ENCODE measurements at regions not wholly inside any gene's neighbourhood (a gene's known extent, or its start where the extent isn't known, plus 50 kb on each side); places are given as distances from the start of the nearest gene placed in this dataset.

GRCh38 chr10:94103192-94103591, 109.5 kb downstream of the PLCE1 start:
- H3K9me2 ChIP-seq (replicated peaks; ENCODE audit: insufficient read depth, low read length) = no peaks in the 10 kb centered on the region
- no peaks in the 10 kb centered on the region for H3K9me3 ChIP-seq (ENCODE audit: insufficient read depth, low read length)
- no peak overlapping the region for H3K27ac ChIP-seq (ENCODE audit: low read depth, low read length)
- H3K9ac ChIP-seq (ENCODE audit: low read length) = no peak overlapping the region
- H3K4me2 ChIP-seq (ENCODE audit: low read depth, low read length, poor library complexity, severe bottlenecking) = no peak overlapping the region
- no peaks in the 10 kb centered on the region for H3K27me3 ChIP-seq (ENCODE audit: low read length)
- H3K36me3 ChIP-seq (ENCODE audit: low read length) = no peaks in the 10 kb centered on the region
- H3K79me2 ChIP-seq (ENCODE audit: insufficient read depth, low read length) = no peaks in the 10 kb centered on the region
- TF ChIP-seq EZH2phosphoT487 (conservative IDR thresholded peaks at IDR 0.05; ENCODE audit: low read length) = no peak
- TF ChIP-seq, protein P1, sequence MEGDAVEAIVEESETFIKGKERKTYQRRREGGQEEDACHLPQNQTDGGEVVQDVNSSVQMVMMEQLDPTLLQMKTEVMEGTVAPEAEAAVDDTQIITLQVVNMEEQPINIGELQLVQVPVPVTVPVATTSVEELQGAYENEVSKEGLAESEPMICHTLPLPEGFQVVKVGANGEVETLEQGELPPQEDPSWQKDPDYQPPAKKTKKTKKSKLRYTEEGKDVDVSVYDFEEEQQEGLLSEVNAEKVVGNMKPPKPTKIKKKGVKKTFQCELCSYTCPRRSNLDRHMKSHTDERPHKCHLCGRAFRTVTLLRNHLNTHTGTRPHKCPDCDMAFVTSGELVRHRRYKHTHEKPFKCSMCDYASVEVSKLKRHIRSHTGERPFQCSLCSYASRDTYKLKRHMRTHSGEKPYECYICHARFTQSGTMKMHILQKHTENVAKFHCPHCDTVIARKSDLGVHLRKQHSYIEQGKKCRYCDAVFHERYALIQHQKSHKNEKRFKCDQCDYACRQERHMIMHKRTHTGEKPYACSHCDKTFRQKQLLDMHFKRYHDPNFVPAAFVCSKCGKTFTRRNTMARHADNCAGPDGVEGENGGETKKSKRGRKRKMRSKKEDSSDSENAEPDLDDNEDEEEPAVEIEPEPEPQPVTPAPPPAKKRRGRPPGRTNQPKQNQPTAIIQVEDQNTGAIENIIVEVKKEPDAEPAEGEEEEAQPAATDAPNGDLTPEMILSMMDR (IDR thresholded peaks at IDR 0.05; ENCODE audit: insufficient read depth, low read length, poor library complexity, severe bottlenecking) = no peak
- H3K4me3 ChIP-seq (ENCODE audit: insufficient read depth, low read length, poor library complexity, severe bottlenecking) = no peak overlapping the region
- no peak overlapping the region for H2AFZ ChIP-seq (ENCODE audit: low read depth, low read length, severe bottlenecking)
- no peaks in the 10 kb centered on the region for H4K20me1 ChIP-seq (ENCODE audit: low read depth, low read length)
- no peaks in the 10 kb centered on the region for H3F3A ChIP-seq (ENCODE audit: insufficient read depth)

DNA sequence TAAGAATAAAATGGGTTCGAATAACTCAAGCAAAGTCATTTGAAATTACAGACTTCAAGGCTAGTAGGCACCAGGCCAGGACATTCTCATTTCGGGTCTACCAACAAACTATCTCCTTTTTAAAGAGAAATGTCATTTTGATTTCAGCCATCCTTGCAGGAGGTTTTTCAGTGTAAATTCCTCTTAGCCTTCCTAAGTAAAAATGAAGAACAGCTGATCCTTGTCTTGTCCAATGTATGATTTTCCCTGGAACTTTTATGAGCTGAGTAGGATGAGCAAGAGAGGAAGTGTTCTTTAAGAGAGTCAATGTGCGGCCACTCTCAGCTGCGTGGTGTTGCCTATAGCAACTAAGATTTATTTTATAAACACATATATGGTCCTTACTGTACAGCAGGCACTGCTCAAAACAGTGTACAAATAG, 110.1 kb downstream of the PLCE1 start:
- TF ChIP-seq, protein P1 (IDR thresholded peaks at IDR 0.05; ENCODE audit: insufficient read depth, low read length, poor library complexity, severe bottlenecking) = no peak
- TF ChIP-seq EZH2phosphoT487 (conservative IDR thresholded peaks at IDR 0.05; ENCODE audit: low read length) = no peak
- Histone ChIP-seq H4K20me1 (ENCODE audit: low read depth, low read length) (no peaks in the 10 kb centered on the region), H3F3A (ENCODE audit: insufficient read depth) (no peaks in the 10 kb centered on the region), H3K9me3 (ENCODE audit: insufficient read depth, low read length) (no peaks in the 10 kb centered on the region), H3K36me3 (ENCODE audit: low read length) (no peaks in the 10 kb centered on the region), H3K79me2 (ENCODE audit: insufficient read depth, low read length) (no peaks in the 10 kb centered on the region), H3K4me2 (ENCODE audit: low read depth, low read length, poor library complexity, severe bottlenecking) (no peak overlapping the region), H3K9me2 (replicated peaks; ENCODE audit: insufficient read depth, low read length) (no peaks in the 10 kb centered on the region), H3K27ac (ENCODE audit: low read depth, low read length) (no peak overlapping the region), H3K9ac (ENCODE audit: low read length) (no peak overlapping the region), H2AFZ (ENCODE audit: low read depth, low read length, severe bottlenecking) (no peak overlapping the region), H3K27me3 (ENCODE audit: low read length) (no peaks in the 10 kb centered on the region), H3K4me3 (ENCODE audit: insufficient read depth, low read length, poor library complexity, severe bottlenecking) (no peak overlapping the region)

DNA sequence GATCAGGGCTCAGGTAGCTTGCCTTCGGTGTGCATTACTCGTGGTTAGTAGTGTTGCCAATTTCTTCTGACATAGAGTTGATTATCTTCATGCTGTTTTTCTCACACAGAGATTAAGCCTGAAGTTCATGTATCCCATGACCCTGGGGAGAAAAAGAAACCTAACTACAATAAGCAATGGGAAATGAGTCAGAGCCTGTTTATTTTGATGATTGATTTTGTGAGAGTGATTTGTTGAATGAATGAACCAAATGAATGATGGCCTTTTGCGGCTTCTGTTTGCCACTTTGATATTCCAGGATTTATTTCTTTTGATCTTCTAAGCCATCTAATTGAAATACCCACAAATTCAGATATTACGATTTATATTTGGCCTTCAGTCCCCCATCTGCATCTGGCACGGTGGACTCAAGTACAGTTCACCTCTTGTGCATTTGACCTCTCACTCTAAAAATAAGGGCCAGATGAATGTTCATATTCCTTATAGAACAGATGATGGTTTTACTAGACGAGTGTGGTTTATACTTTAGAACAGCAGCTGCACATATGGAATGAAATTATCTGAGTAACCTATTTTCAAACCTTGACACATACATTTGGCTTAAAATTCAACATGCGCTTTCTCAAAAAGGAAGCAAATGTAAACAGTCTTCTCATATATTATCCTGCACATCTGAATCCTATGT, 110.7 kb downstream of the PLCE1 start:
- no peak overlapping the region for H3K4me2 ChIP-seq (ENCODE audit: low read depth, low read length, poor library complexity, severe bottlenecking)

More for the DNA sequence above, 110.7 kb downstream of the PLCE1 start:
- Histone ChIP-seq H3K9me2 (replicated peaks; ENCODE audit: insufficient read depth, low read length) (no peaks in the 10 kb centered on the region), H3F3A (ENCODE audit: insufficient read depth) (no peaks in the 10 kb centered on the region), H3K79me2 (ENCODE audit: insufficient read depth, low read length) (no peaks in the 10 kb centered on the region), H4K20me1 (ENCODE audit: low read depth, low read length) (no peaks in the 10 kb centered on the region), H3K9me3 (ENCODE audit: insufficient read depth, low read length) (no peaks in the 10 kb centered on the region), H3K27ac (ENCODE audit: low read depth, low read length) (no peak overlapping the region), H3K9ac (ENCODE audit: low read length) (no peak overlapping the region), H3K27me3 (ENCODE audit: low read length) (no peaks in the 10 kb centered on the region), H3K36me3 (ENCODE audit: low read length) (no peaks in the 10 kb centered on the region), H3K4me3 (ENCODE audit: insufficient read depth, low read length, poor library complexity, severe bottlenecking) (no peak overlapping the region), H2AFZ (ENCODE audit: low read depth, low read length, severe bottlenecking) (no peak overlapping the region)
- no peak for TF ChIP-seq EZH2phosphoT487 (conservative IDR thresholded peaks at IDR 0.05; ENCODE audit: low read length)
- TF ChIP-seq, protein P1 (IDR thresholded peaks at IDR 0.05; ENCODE audit: insufficient read depth, low read length, poor library complexity, severe bottlenecking) = no peak
